IMR-90 (cell line): ENCODE measurements at regions not wholly inside any gene's neighbourhood (a gene's known extent, or its start where the extent isn't known, plus 50 kb on each side); places are given as distances from the start of the nearest gene placed in this dataset.
A peak's percentile ranks its signal among the peaks of the same experiment; 100 is the strongest.

Experiments used
- ATAC-seq: fragments of 200-7000 bp; cut with Tn5 transposase; 2 replicates; pipeline ENCODE4 v1.9.1; 2020; ENCODE audit warnings: low read depth, mild to moderate bottlenecking, moderate library complexity
- BruUV-seq: library from RNA; stranded (reverse); fragments of 400-500 nt; replicated peaks from 2 replicates; lab custom pipeline; 2021; lab: Mats Ljungman, UMichigan
- CTCF ChIA-PET: fragments of 300-600 bp; formaldehyde crosslinking; extraction: SDS; loops from one replicate; lab custom pipeline; 2021; ENCODE audit warnings: antibody characterized with exemption; lab: Yijun Ruan, JAX
- POLR2A ChIA-PET: fragments of 300-600 bp; sonication (Branson Sonifier 250); formaldehyde crosslinking; loops from one replicate; lab custom pipeline; 2022; ENCODE audit warnings: antibody characterized with exemption; ENCODE audit not compliant: unreplicated experiment; lab: Charles Lee
- DNase-seq: peaks from one replicate; pipeline ENCODE4 v3.0.0; 2013
- H2AFZ ChIP-seq: replicated peaks from 2 replicates; pipeline ENCODE3; 2013; ENCODE audit warnings: low read length, mild to moderate bottlenecking; ENCODE audit not compliant: poor library complexity
- H2AK5ac ChIP-seq: 2 replicates; pipeline ENCODE4 v1.6.1; 2013; ENCODE audit warnings: low read depth, low read length, inconsistent platforms
- H2AK9ac ChIP-seq: replicated peaks from 2 replicates; pipeline ENCODE3; 2013; ENCODE audit warnings: mild to moderate bottlenecking, low read depth, low read length, moderate library complexity; ENCODE audit not compliant: poor library complexity
- H2BK120ac ChIP-seq: 2 replicates; pipeline ENCODE4 v1.6.1; 2013; ENCODE audit warnings: low read depth, low read length, inconsistent platforms
- H2BK15ac ChIP-seq: 3 replicates; pipeline ENCODE4 v1.6.1; 2013; ENCODE audit warnings: low read depth, low read length, inconsistent platforms
- H2BK20ac ChIP-seq: 2 replicates; pipeline ENCODE4 v1.6.1; 2013; ENCODE audit warnings: low read depth, mild to moderate bottlenecking, inconsistent platforms, low read length, moderate library complexity
- H2BK5ac ChIP-seq: 2 replicates; pipeline ENCODE4 v1.6.1; 2013; ENCODE audit warnings: mild to moderate bottlenecking, low read depth, low read length, inconsistent platforms; ENCODE audit not compliant: poor library complexity, severe bottlenecking
- H3K14ac ChIP-seq: replicated peaks from 2 replicates; pipeline ENCODE4 v1.6.1; 2013; ENCODE audit warnings: low read depth, low read length, inconsistent platforms
- H3K18ac ChIP-seq: 2 replicates; pipeline ENCODE4 v1.6.1; 2013; ENCODE audit warnings: low read depth, low read length, control low read depth
- H3K23ac ChIP-seq: 2 replicates; pipeline ENCODE4 v1.6.1; 2013; ENCODE audit warnings: low read depth, low read length, inconsistent platforms
- H3K27ac ChIP-seq: 2 replicates; pipeline ENCODE4 v1.5.1; 2013; ENCODE audit warnings: mild to moderate bottlenecking, control low read depth, low read length; ENCODE audit not compliant: insufficient read depth
- H3K27me3 ChIP-seq: 2 replicates; pipeline ENCODE4 v1.6.1; 2013; ENCODE audit warnings: low read length; ENCODE audit not compliant: control insufficient read depth, insufficient read depth
- H3K36me3 ChIP-seq: 2 replicates; pipeline ENCODE4 v1.6.1; 2013; ENCODE audit warnings: low read length, mixed read lengths; ENCODE audit not compliant: control insufficient read depth, insufficient read depth
- H3K4ac ChIP-seq: 2 replicates; pipeline ENCODE4 v1.6.1; 2013; ENCODE audit warnings: low read depth, low read length, inconsistent platforms
- H3K4me1 ChIP-seq: 2 replicates; pipeline ENCODE4 v1.6.1; 2013; ENCODE audit warnings: low read length, mixed read lengths; ENCODE audit not compliant: control insufficient read depth, insufficient read depth
- H3K4me2 ChIP-seq: 2 replicates; pipeline ENCODE4 v1.6.1; 2013; ENCODE audit warnings: low read depth, mild to moderate bottlenecking, control low read depth, low read length, moderate library complexity
- H3K4me3 ChIP-seq: 2 replicates; pipeline ENCODE4 v1.5.1; 2013; ENCODE audit warnings: low read depth, mild to moderate bottlenecking, control low read depth, low read length, moderate library complexity; ENCODE audit not compliant: insufficient read depth
- H3K56ac ChIP-seq: 2 replicates; pipeline ENCODE4 v1.6.1; 2013; ENCODE audit warnings: low read length, inconsistent platforms; ENCODE audit not compliant: insufficient read depth; ENCODE audit errors: extremely low read depth
- H3K79me1 ChIP-seq, 2 experiments: 2 replicates each; pipeline ENCODE4 v1.6.1; 2013; ENCODE audit warnings: low read length in 2 of 2, inconsistent platforms in 1 of 2, low read depth in 1 of 2
- H3K9ac ChIP-seq: 2 replicates; pipeline ENCODE4 v1.6.1; 2013; ENCODE audit warnings: low read depth, low read length, control low read depth
- H3K9me1 ChIP-seq: 2 replicates; pipeline ENCODE4 v1.6.1; 2013; ENCODE audit warnings: low read length, inconsistent platforms; ENCODE audit not compliant: insufficient read depth
- H3K9me3 ChIP-seq: 2 replicates; pipeline ENCODE4 v1.6.1; 2013; ENCODE audit warnings: low read length; ENCODE audit not compliant: control insufficient read depth, insufficient read depth
- H4K20me1 ChIP-seq: 2 replicates; pipeline ENCODE4 v1.6.1; 2013; ENCODE audit warnings: low read length, inconsistent platforms; ENCODE audit not compliant: insufficient read depth
- H4K5ac ChIP-seq: 2 replicates; pipeline ENCODE4 v1.6.1; 2013; ENCODE audit warnings: mild to moderate bottlenecking, low read depth, low read length, control low read depth
- H4K8ac ChIP-seq, 2 experiments: 2 replicates each; pipeline ENCODE4 v1.6.1; 2013; ENCODE audit warnings: low read depth in 2 of 2, low read length in 2 of 2, control low read depth in 1 of 2, inconsistent platforms in 1 of 2
- H4K91ac ChIP-seq: 2 replicates; pipeline ENCODE4 v1.6.1; 2013; ENCODE audit warnings: low read depth, low read length, inconsistent platforms; ENCODE audit not compliant: insufficient read depth
- CHD1 ChIP-seq: IDR thresholded peaks from 2 replicates; pipeline ENCODE4 v1.6.1; 2012; ENCODE audit warnings: low read depth, low read length, improper control_type of control experiment
- FOS ChIP-seq: fragments of 150-350 bp; IDR thresholded peaks from 2 replicates; pipeline ENCODE4 v1.6.1; 2016; ENCODE audit warnings: low read depth, low read length
- MAFK ChIP-seq: IDR thresholded peaks from 2 replicates; pipeline ENCODE4 v1.6.1; 2012; ENCODE audit warnings: low read depth, low read length, improper control_type of control experiment
- MAZ ChIP-seq: IDR thresholded peaks from 2 replicates; pipeline ENCODE4 v1.6.1; 2012; ENCODE audit warnings: low read depth, mild to moderate bottlenecking, low read length, improper control_type of control experiment, moderate library complexity, borderline replicate concordance
- MXI1 ChIP-seq: IDR thresholded peaks from 2 replicates; pipeline ENCODE4 v1.6.1; 2012; ENCODE audit warnings: low read depth, mild to moderate bottlenecking, low read length, moderate library complexity, borderline replicate concordance
- RFX5 ChIP-seq: IDR thresholded peaks from 2 replicates; pipeline ENCODE4 v1.8.0; 2012; ENCODE audit warnings: low read depth, mild to moderate bottlenecking, low read length, moderate library complexity
- dilution Hi-C: fragments of 300-500 bp; cut with HindIII; formaldehyde crosslinking; loops from one replicate; pipeline ENCODE4 v1.14.3; 2018; ENCODE audit warnings: low sequenced_read_pairs; ENCODE audit not compliant: unreplicated experiment
- in situ Hi-C: fragments of 300-500 bp; cut with MboI; formaldehyde crosslinking; loops from 3 replicates; pipeline ENCODE4 v1.14.3; 2019; ENCODE audit warnings: low sequenced_read_pairs, inconsistent platforms, mixed read lengths
- intact Hi-C: fragments of 100-400 bp; cut with micrococcal nuclease; formaldehyde crosslinking; loops from 2 replicates; pipeline ENCODE4 v1.10.0; 2022

DNA sequence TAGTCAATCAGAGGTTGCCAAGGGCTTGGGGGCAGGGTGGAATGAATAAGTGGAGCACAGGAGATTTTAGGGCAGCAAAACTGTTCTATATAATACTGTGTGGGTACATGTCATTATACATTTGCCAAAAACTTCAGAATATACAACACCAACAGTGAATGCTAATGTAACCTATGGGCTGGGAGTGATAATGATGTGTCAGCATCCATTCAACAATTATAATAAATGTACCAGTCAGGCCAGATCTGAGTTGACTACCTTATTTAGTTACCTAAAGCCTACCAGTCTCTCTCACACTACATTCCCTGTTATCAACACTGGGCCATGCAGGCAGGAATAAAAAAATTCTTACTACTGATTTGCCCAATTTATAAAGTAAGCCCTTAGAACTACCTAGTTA is 884.5 kb downstream of the TLE1 start:
- Histone ChIP-seq H3K4ac (no peak overlapping the region), H3K14ac (no peak overlapping the region), H3K36me3 (no peaks in the 10 kb centered on the region), H3K18ac (no peak overlapping the region), H3K4me1 (peaks cover 3% of the 10 kb centered on the region; the same call in 1 of the 2 replicates), H3K9ac (no peak overlapping the region), H2AK9ac (no peak overlapping the region), H3K4me2 (no peak overlapping the region), H3K56ac (no peak overlapping the region), H4K91ac (no peak overlapping the region), H2BK15ac (no peak overlapping the region), H4K5ac (no peak overlapping the region), H3K4me3 (no peak overlapping the region), H4K20me1 (no peaks in the 10 kb centered on the region), H3K27me3 (no peaks in the 10 kb centered on the region), H2BK20ac (no peak overlapping the region), H3K79me1 (no peaks in the 10 kb centered on the region), H2AK5ac (no peak overlapping the region), H4K8ac (no peak overlapping the region), H2AFZ (no peak overlapping the region), H3K9me1 (no peaks in the 10 kb centered on the region), H3K9me3 (0 out of 2 replicates have a peak, but pooled peaks cover 2% of the 10 kb centered on the region), H3K23ac (no peak overlapping the region), H2BK5ac (no peak overlapping the region), H3K27ac (no peak overlapping the region), H2BK120ac (no peak overlapping the region)
- ATAC-seq (no peak), DNase-seq (no peak)
- BruUV-seq, result no TSS peak
- TF ChIP-seq RFX5 (no peak), MAZ (no peak), CHD1 (no peak), FOS (no peak), MXI1 (no peak), MAFK (peak; percentile 51)
- ChIA-PET POLR2A (no interaction called here), CTCF (no interaction called here)
- in situ Hi-C loops (no loop called here), intact Hi-C loops (no loop called here), dilution Hi-C loops (no loop called here)
